Uterus (tissue), 2 donors: ENCODE measurements at regions not wholly inside any gene's neighbourhood (a gene's known extent, or its start where the extent isn't known, plus 50 kb on each side); places are given as distances from the start of the nearest gene placed in this dataset.

Experiments used
- CTCF ChIP-seq, 4 experiments: fragments of 200-600 bp in 2 of 4; fragments of 450-650 bp in 2 of 4; sonication (generic) in 2 of 4; IDR thresholded peaks; one replicate each; pipeline ENCODE4 v1.5.1; 2016 to 2019; ENCODE audit warnings: antibody characterized with exemption in 4 of 4, mild to moderate bottlenecking in 2 of 4, moderate library complexity in 1 of 4
- POLR2A ChIP-seq, 2 donors: fragments of 450-650 bp; IDR thresholded peaks; one replicate each; pipeline ENCODE4 v1.6.1; 2016; ENCODE audit warnings: antibody characterized with exemption in 2 of 2, mild to moderate bottlenecking in 1 of 2, moderate library complexity in 1 of 2

DNA sequence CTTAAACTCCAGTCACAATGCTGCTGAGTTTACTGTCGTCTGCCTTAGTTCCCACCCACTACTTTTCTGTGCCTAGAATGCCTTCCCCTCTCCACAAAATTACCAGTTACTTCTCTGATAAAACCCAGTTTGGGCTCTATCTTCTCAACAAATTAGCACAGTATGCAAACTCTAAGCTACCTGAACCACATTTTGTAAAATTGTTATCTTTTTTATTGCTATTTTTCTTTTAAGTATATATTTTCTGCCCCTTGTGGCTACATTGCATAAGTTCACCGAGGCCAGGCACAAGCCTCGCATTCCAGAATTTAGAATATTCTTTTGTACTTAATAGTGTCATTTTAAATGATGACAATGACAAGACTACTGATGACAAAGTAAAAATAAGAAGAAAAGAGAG lies 60.0 kb downstream of the POU5F2 start:
- TF ChIP-seq CTCF (IDR thresholded peaks at IDR 0.05): no peak
- no peak for TF ChIP-seq POLR2A (IDR thresholded peaks at IDR 0.05)
